Liver (tissue), 8 donors: ENCODE measurements at regions not wholly inside any gene's neighbourhood (a gene's known extent, or its start where the extent isn't known, plus 50 kb on each side); places are given as distances from the start of the nearest gene placed in this dataset.

Experiments
- DNase-seq: peaks from one replicate; pipeline ENCODE4 v3.0.0-alpha.2; 2017; ENCODE audit warnings: low spot score
- H3K27ac ChIP-seq, 2 donors: one replicate each; pipeline ENCODE4 v1.7.0; 2013; ENCODE audit warnings: inconsistent platforms in 2 of 2, low read length in 2 of 2, control low read depth in 1 of 2, low read depth in 1 of 2, mild to moderate bottlenecking in 1 of 2
- H3K27me3 ChIP-seq, 4 donors: one replicate each; pipeline versions ENCODE4 v1.6.1 to v1.7.0; 2013; ENCODE audit warnings: low read length in 3 of 4, inconsistent platforms in 1 of 4, mild to moderate bottlenecking in 1 of 4, moderate library complexity in 1 of 4; ENCODE audit not compliant: control insufficient read depth in 4 of 4, insufficient read depth in 4 of 4
- H3K36me3 ChIP-seq, 4 donors: one replicate each; pipeline versions ENCODE4 v1.6.1 to v1.7.0; 2013; ENCODE audit warnings: low read length in 3 of 4, mild to moderate bottlenecking in 3 of 4, low read depth in 1 of 4, moderate library complexity in 1 of 4; ENCODE audit not compliant: control insufficient read depth in 4 of 4, insufficient read depth in 3 of 4
- H3K4me1 ChIP-seq, 4 donors: one replicate each; pipeline versions ENCODE4 v1.6.1 to v1.7.0; 2013; ENCODE audit warnings: low read length in 3 of 4, mild to moderate bottlenecking in 3 of 4, moderate library complexity in 1 of 4; ENCODE audit not compliant: control insufficient read depth in 4 of 4, insufficient read depth in 4 of 4
- H3K4me3 ChIP-seq, 3 donors: one replicate each; pipeline versions ENCODE4 v1.6.1 to v1.7.0; 2013; ENCODE audit warnings: low read length in 3 of 3, control low read depth in 1 of 3, low read depth in 1 of 3, mild to moderate bottlenecking in 1 of 3
- H3K9ac ChIP-seq, 2 donors: one replicate each; pipeline ENCODE4 v1.7.0; 2013; ENCODE audit warnings: low read length in 2 of 2, mild to moderate bottlenecking in 2 of 2, moderate library complexity in 2 of 2, control low read depth in 1 of 2, low read depth in 1 of 2
- H3K9me3 ChIP-seq, 4 donors: one replicate each; pipeline versions ENCODE4 v1.6.1 to v1.7.0; 2013; ENCODE audit warnings: low read length in 3 of 4; ENCODE audit not compliant: control insufficient read depth in 4 of 4
- EGR1 ChIP-seq, 2 donors: IDR thresholded peaks; 2 replicates each; pipeline ENCODE4 v1.6.1; 2016 to 2018; ENCODE audit warnings: antibody characterized with exemption in 2 of 2, low read depth in 2 of 2
- FOXA1 ChIP-seq: IDR thresholded peaks from 2 replicates; pipeline ENCODE4 v1.6.1; 2016; ENCODE audit warnings: antibody characterized with exemption
- FOXA2 ChIP-seq: IDR thresholded peaks from 2 replicates; pipeline ENCODE4 v1.6.1; 2016; ENCODE audit warnings: antibody characterized with exemption
- GABPA ChIP-seq, 2 donors: IDR thresholded peaks in 1 of 2; conservative IDR thresholded peaks in 1 of 2; 2 replicates each; pipeline ENCODE4 v1.6.1; 2016; ENCODE audit warnings: antibody characterized with exemption in 2 of 2, mild to moderate bottlenecking in 1 of 2, moderate library complexity in 1 of 2
- HNF4A ChIP-seq, 2 donors: conservative IDR thresholded peaks; 2 replicates each; pipeline ENCODE4 v1.6.1; 2016; ENCODE audit warnings: antibody characterized with exemption in 2 of 2, mild to moderate bottlenecking in 2 of 2
- HNF4G ChIP-seq: IDR thresholded peaks from 2 replicates; pipeline ENCODE4 v1.6.1; 2016; ENCODE audit warnings: antibody characterized with exemption
- JUND ChIP-seq, 2 donors: IDR thresholded peaks; 2 replicates each; pipeline ENCODE4 v1.6.1; 2016; ENCODE audit warnings: antibody characterized with exemption in 2 of 2
- NR2F2 ChIP-seq: IDR thresholded peaks from 2 replicates; pipeline ENCODE4 v1.6.1; 2016; ENCODE audit warnings: antibody characterized with exemption
- RAD21 ChIP-seq, 2 donors: IDR thresholded peaks; 2 replicates each; pipeline ENCODE4 v1.6.1; 2016; ENCODE audit warnings: antibody characterized with exemption in 2 of 2, mild to moderate bottlenecking in 2 of 2
- REST ChIP-seq: IDR thresholded peaks from 2 replicates; pipeline ENCODE4 v1.6.1; 2016; ENCODE audit warnings: antibody characterized with exemption, mild to moderate bottlenecking
- SP1 ChIP-seq: IDR thresholded peaks from 2 replicates; pipeline ENCODE4 v1.6.1; 2018; ENCODE audit warnings: antibody characterized with exemption, mild to moderate bottlenecking
- TAF1 ChIP-seq: conservative IDR thresholded peaks from 2 replicates; pipeline ENCODE4 v1.6.1; 2016; ENCODE audit warnings: antibody characterized with exemption, mild to moderate bottlenecking
- YY1 ChIP-seq: IDR thresholded peaks from 2 replicates; pipeline ENCODE4 v1.6.1; 2016; ENCODE audit warnings: antibody characterized with exemption, mild to moderate bottlenecking
- ZBTB33 ChIP-seq: IDR thresholded peaks from 2 replicates; pipeline ENCODE4 v1.6.1; 2016; ENCODE audit warnings: antibody characterized with exemption
- WGBS: extraction: QIAGEN DNeasy Blood & Tissue Kit; methylation state at CpG from one replicate; pipeline ENCODE4 v1.1.7; 2013; 5-methylcytosine and 5-hydroxymethylcytosine counted together
- TF ChIP-seq, protein P1 (sequence below): IDR thresholded peaks from 2 replicates; pipeline ENCODE4 v1.6.1; 2016; ENCODE audit warnings: antibody characterized with exemption
- TF ChIP-seq, protein P2 (sequence below): fragments of 150-350 bp; IDR thresholded peaks from 2 replicates; pipeline ENCODE4 v1.5.1; 2017; ENCODE audit warnings: improper control_type of control experiment, low read depth, low read length; ENCODE audit not compliant: missing input control
- donor health status: healthy.
- donor health status: healthy.
- donor health status: healthy.
- donor health status: healthy.
- donor health status: healthy.

- H3K4me3 ChIP-seq = no peak overlapping the region
- TF ChIP-seq YY1 (no peak), FOXA1 (no peak), REST (no peak), ZBTB33 (no peak), JUND (IDR thresholded peaks at IDR 0.05) (no peak), FOXA2 (no peak), HNF4G (no peak), RAD21 (IDR thresholded peaks at IDR 0.05) (no peak), HNF4A (conservative IDR thresholded peaks at IDR 0.05) (no peak)
- WGBS = 76% methylated on average over 3 of the region's 3 CpGs
Measured at GRCh38 chr18:51998066-51998465, 341.9 kb upstream of the DCC start.

DNA sequence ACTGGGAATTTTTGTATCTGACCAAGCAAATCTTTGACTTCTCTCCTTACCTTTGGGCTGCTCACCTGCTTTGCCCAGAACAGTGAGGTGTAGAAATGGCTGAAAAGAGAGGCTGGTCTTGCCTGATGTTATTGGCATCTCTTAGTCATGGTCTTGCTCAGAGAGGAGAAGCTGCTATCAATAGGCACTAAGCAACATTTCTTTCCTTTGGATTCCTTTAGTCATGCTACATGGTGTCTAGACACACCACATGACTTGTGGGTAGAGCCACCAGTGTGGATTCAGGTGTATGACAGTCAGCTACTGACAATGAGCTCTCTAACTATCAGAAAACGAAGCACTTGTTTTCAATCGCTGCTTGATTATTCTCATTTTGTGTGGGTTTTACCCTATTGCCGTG is 341.3 kb upstream of the DCC start:
- Histone ChIP-seq H3K27me3 (no peaks in the 10 kb centered on the region), H3K9ac (no peak overlapping the region), H3K27ac (no peak overlapping the region), H3K36me3 (no peaks in the 10 kb centered on the region), H3K9me3 (no peaks in the 10 kb centered on the region), H3K4me1 (no peaks in the 10 kb centered on the region), H3K4me3 (no peak overlapping the region)
- no peak for DNase-seq
- 87% methylated on average over 3 of the region's 3 CpGs for WGBS
- no peak for TF ChIP-seq YY1

More at GRCh38 chr18:51998066-51998465, 341.9 kb upstream of the DCC start:
- Histone ChIP-seq H3K36me3 (no peaks in the 10 kb centered on the region), H3K9ac (no peak overlapping the region), H3K9me3 (no peaks in the 10 kb centered on the region), H3K27ac (no peak overlapping the region), H3K27me3 (no peaks in the 10 kb centered on the region), H3K4me1 (no peaks in the 10 kb centered on the region)
- no peak for DNase-seq

GRCh38 chr18:51999351-51999750 is 340.6 kb upstream of the DCC start:
- no peak for TF ChIP-seq SP1
- TF ChIP-seq TAF1 = no peak
- TF ChIP-seq REST = no peak
- no peak for TF ChIP-seq FOXA1
- no peak for TF ChIP-seq HNF4A (conservative IDR thresholded peaks at IDR 0.05)
- no peak for TF ChIP-seq NR2F2
- TF ChIP-seq FOXA2 = no peak
- TF ChIP-seq, protein P1, sequence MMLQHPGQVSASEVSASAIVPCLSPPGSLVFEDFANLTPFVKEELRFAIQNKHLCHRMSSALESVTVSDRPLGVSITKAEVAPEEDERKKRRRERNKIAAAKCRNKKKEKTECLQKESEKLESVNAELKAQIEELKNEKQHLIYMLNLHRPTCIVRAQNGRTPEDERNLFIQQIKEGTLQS = no peak
- no peak for TF ChIP-seq GABPA (IDR thresholded peaks at IDR 0.05 in 1 of 2, conservative IDR thresholded peaks at IDR 0.05 in 1 of 2)
- no peak for TF ChIP-seq EGR1 (IDR thresholded peaks at IDR 0.05; ENCODE audit: low read depth in 2 of 2)
- no peak for TF ChIP-seq RAD21 (IDR thresholded peaks at IDR 0.05)
- no peak for TF ChIP-seq YY1
- no peak for TF ChIP-seq HNF4G
- TF ChIP-seq, protein P2, sequence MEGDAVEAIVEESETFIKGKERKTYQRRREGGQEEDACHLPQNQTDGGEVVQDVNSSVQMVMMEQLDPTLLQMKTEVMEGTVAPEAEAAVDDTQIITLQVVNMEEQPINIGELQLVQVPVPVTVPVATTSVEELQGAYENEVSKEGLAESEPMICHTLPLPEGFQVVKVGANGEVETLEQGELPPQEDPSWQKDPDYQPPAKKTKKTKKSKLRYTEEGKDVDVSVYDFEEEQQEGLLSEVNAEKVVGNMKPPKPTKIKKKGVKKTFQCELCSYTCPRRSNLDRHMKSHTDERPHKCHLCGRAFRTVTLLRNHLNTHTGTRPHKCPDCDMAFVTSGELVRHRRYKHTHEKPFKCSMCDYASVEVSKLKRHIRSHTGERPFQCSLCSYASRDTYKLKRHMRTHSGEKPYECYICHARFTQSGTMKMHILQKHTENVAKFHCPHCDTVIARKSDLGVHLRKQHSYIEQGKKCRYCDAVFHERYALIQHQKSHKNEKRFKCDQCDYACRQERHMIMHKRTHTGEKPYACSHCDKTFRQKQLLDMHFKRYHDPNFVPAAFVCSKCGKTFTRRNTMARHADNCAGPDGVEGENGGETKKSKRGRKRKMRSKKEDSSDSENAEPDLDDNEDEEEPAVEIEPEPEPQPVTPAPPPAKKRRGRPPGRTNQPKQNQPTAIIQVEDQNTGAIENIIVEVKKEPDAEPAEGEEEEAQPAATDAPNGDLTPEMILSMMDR = no peak
- H3K27ac ChIP-seq = no peak overlapping the region
- H3K36me3 ChIP-seq = no peaks in the 10 kb centered on the region
- no peak overlapping the region for H3K9ac ChIP-seq
- 49% methylated on average over 2 of the region's 2 CpGs for WGBS
- H3K9me3 ChIP-seq = no peaks in the 10 kb centered on the region
- no peaks in the 10 kb centered on the region for H3K4me1 ChIP-seq
- H3K27me3 ChIP-seq = no peaks in the 10 kb centered on the region
- H3K4me3 ChIP-seq = no peak overlapping the region
- DNase-seq = no peak
